H9 (cell line): ENCODE measurements at regions not wholly inside any gene's neighbourhood (a gene's known extent, or its start where the extent isn't known, plus 50 kb on each side); places are given as distances from the start of the nearest gene placed in this dataset.

Experiments
- DNase-seq: peaks from one replicate; pipeline ENCODE4 v3.0.0-alpha.2; 2017
- H2AFZ ChIP-seq: one replicate; pipeline ENCODE4 v1.6.1; 2013; ENCODE audit warnings: mild to moderate bottlenecking, low read length, control low read depth, moderate library complexity
- H2AK5ac ChIP-seq: 2 replicates; pipeline ENCODE4 v1.6.1; 2013; ENCODE audit warnings: low read length, control low read depth, mixed read lengths; ENCODE audit not compliant: insufficient read length
- H2BK120ac ChIP-seq: one replicate; pipeline ENCODE4 v1.6.1; 2013; ENCODE audit warnings: low read depth, mild to moderate bottlenecking, low read length, control low read depth, inconsistent platforms; ENCODE audit not compliant: poor library complexity, severe bottlenecking
- H2BK12ac ChIP-seq: 2 replicates; pipeline ENCODE4 v1.6.1; 2013; ENCODE audit warnings: low read length, control low read depth, mixed read lengths, low read depth; ENCODE audit not compliant: insufficient read length
- H2BK15ac ChIP-seq: 2 replicates; pipeline ENCODE4 v1.6.1; 2013; ENCODE audit warnings: low read depth, low read length, control low read depth
- H2BK20ac ChIP-seq: one replicate; pipeline ENCODE4 v1.6.1; 2013; ENCODE audit warnings: low read depth, mild to moderate bottlenecking, low read length, control low read depth, inconsistent platforms; ENCODE audit not compliant: poor library complexity, severe bottlenecking
- H2BK5ac ChIP-seq: 2 replicates; pipeline ENCODE4 v1.6.1; 2013; ENCODE audit warnings: low read length, control low read depth, mixed read lengths; ENCODE audit not compliant: insufficient read length
- H3K14ac ChIP-seq: 2 replicates; pipeline ENCODE4 v1.6.1; 2013; ENCODE audit warnings: low read length, control low read depth; ENCODE audit not compliant: insufficient read depth
- H3K18ac ChIP-seq: 2 replicates; pipeline ENCODE4 v1.6.1; 2013; ENCODE audit warnings: low read depth, mild to moderate bottlenecking, mixed read lengths, low read length, control low read depth; ENCODE audit not compliant: insufficient read length
- H3K23ac ChIP-seq: 2 replicates; pipeline ENCODE4 v1.6.1; 2013; ENCODE audit warnings: low read length, control low read depth, mixed read lengths, low read depth; ENCODE audit not compliant: insufficient read length
- H3K23me2 ChIP-seq: 2 replicates; pipeline ENCODE4 v1.6.1; 2013; ENCODE audit warnings: low read depth, mild to moderate bottlenecking, mixed read lengths, low read length, control low read depth; ENCODE audit not compliant: insufficient read length, poor library complexity, severe bottlenecking
- H3K27ac ChIP-seq: 2 replicates; pipeline ENCODE4 v1.5.1; 2013; ENCODE audit warnings: low read length, control low read depth, mixed read lengths, low read depth; ENCODE audit not compliant: insufficient read length
- H3K27me3 ChIP-seq: 2 replicates; pipeline ENCODE4 v1.6.1; 2013; ENCODE audit warnings: low read length, control low read depth, inconsistent platforms; ENCODE audit not compliant: insufficient read depth
- H3K4ac ChIP-seq: 2 replicates; pipeline ENCODE4 v1.6.1; 2013; ENCODE audit warnings: low read depth, mild to moderate bottlenecking, control low read depth, inconsistent platforms, low read length, moderate library complexity
- H3K4me1 ChIP-seq: 2 replicates; pipeline ENCODE4 v1.6.1; 2013; ENCODE audit warnings: low read length, control low read depth, inconsistent platforms; ENCODE audit not compliant: insufficient read depth
- H3K4me2 ChIP-seq: 2 replicates; pipeline ENCODE4 v1.6.1; 2013; ENCODE audit warnings: low read length, control low read depth, mixed read lengths; ENCODE audit not compliant: insufficient read length, insufficient read depth
- H3K56ac ChIP-seq: 2 replicates; pipeline ENCODE4 v1.6.1; 2013; ENCODE audit warnings: low read depth, mild to moderate bottlenecking, mixed read lengths, low read length, control low read depth; ENCODE audit not compliant: insufficient read length
- H3K79me1 ChIP-seq: 2 replicates; pipeline ENCODE4 v1.6.1; 2013; ENCODE audit warnings: low read depth, mild to moderate bottlenecking, moderate library complexity, low read length, control low read depth, inconsistent platforms; ENCODE audit not compliant: insufficient read depth, poor library complexity, severe bottlenecking
- H3K79me2 ChIP-seq: 2 replicates; pipeline ENCODE4 v1.6.1; 2013; ENCODE audit warnings: low read length, control low read depth, inconsistent platforms; ENCODE audit not compliant: insufficient read depth
- H3K9ac ChIP-seq: 2 replicates; pipeline ENCODE4 v1.6.1; 2013; ENCODE audit warnings: low read length, control low read depth, mixed read lengths; ENCODE audit not compliant: insufficient read length; ENCODE audit errors: extremely low read depth
- H3K9me3 ChIP-seq: one replicate; pipeline ENCODE4 v1.6.1; 2013; ENCODE audit warnings: low read depth, low read length, inconsistent platforms; ENCODE audit not compliant: control insufficient read depth
- H3T11ph ChIP-seq: one replicate; pipeline ENCODE4 v1.6.1; 2013; ENCODE audit warnings: mild to moderate bottlenecking, low read length, control low read depth, inconsistent platforms
- H4K20me1 ChIP-seq: one replicate; pipeline ENCODE4 v1.6.1; 2013; ENCODE audit not compliant: control insufficient read depth, insufficient read length, insufficient read depth
- H4K5ac ChIP-seq: 2 replicates; pipeline ENCODE4 v1.6.1; 2013; ENCODE audit warnings: low read depth, mild to moderate bottlenecking, mixed read lengths, low read length, control low read depth; ENCODE audit not compliant: insufficient read length
- H4K8ac ChIP-seq: replicated peaks from 2 replicates; pipeline ENCODE4 v1.6.1; 2013; ENCODE audit warnings: low read length, control low read depth, mixed read lengths, low read depth; ENCODE audit not compliant: insufficient read length
- H4K91ac ChIP-seq: 2 replicates; pipeline ENCODE4 v1.6.1; 2013; ENCODE audit warnings: low read depth, mild to moderate bottlenecking, moderate library complexity, mixed read lengths, low read length, control low read depth; ENCODE audit not compliant: insufficient read length
- H3K27ac Mint-ChIP-seq, 3 experiments: 2 replicates in 2 of 3; 3 replicates in 1 of 3; pipeline ENCODE4 v1.8.0; 2020 to 2021; ENCODE audit warnings: mixed read lengths in 3 of 3, mild to moderate bottlenecking in 1 of 3, moderate library complexity in 1 of 3
- H3K27me3 Mint-ChIP-seq: 2 replicates; pipeline ENCODE4 v1.8.0; 2021; ENCODE audit warnings: low read depth, mild to moderate bottlenecking, moderate library complexity, mixed read lengths
- H3K36me3 Mint-ChIP-seq, 3 experiments: 2 replicates in 2 of 3; 3 replicates in 1 of 3; pipeline ENCODE4 v1.8.0; 2020 to 2021; ENCODE audit warnings: low read depth in 3 of 3, mixed read lengths in 3 of 3; ENCODE audit not compliant: insufficient read depth in 1 of 3
- H3K4me1 Mint-ChIP-seq, 2 experiments: 2 replicates each; pipeline ENCODE4 v1.8.0; 2020; ENCODE audit warnings: mixed read lengths in 2 of 2
- H3K4me3 Mint-ChIP-seq, 2 experiments: 2 replicates in 1 of 2; 3 replicates in 1 of 2; pipeline ENCODE4 v1.8.0; 2020 to 2021; ENCODE audit warnings: mild to moderate bottlenecking in 2 of 2, mixed read lengths in 2 of 2, moderate library complexity in 1 of 2
- H3K9me3 Mint-ChIP-seq, 2 experiments: 2 replicates in 1 of 2; 3 replicates in 1 of 2; pipeline ENCODE4 v1.8.0; 2020; ENCODE audit warnings: mild to moderate bottlenecking in 2 of 2, mixed read lengths in 2 of 2, moderate library complexity in 1 of 2
- WGBS: extraction: QIAGEN DNeasy Blood & Tissue Kit; methylation state at CpG from one replicate; pipeline ENCODE4 v1.1.7; 2013; ENCODE audit warnings: missing lambda C conversion rate, low lambda C conversion rate, mixed read lengths; ENCODE audit not compliant: insufficient read length; ENCODE audit errors: extremely low coverage; 5-methylcytosine and 5-hydroxymethylcytosine counted together
- TF ChIP-seq, protein P1 (sequence below): fragments of 200-600 bp; sonication (generic); conservative IDR thresholded peaks from 3 replicates; pipeline ENCODE4 v1.8.0; 2021; ENCODE audit warnings: antibody characterized with exemption, mild to moderate bottlenecking

DNA sequence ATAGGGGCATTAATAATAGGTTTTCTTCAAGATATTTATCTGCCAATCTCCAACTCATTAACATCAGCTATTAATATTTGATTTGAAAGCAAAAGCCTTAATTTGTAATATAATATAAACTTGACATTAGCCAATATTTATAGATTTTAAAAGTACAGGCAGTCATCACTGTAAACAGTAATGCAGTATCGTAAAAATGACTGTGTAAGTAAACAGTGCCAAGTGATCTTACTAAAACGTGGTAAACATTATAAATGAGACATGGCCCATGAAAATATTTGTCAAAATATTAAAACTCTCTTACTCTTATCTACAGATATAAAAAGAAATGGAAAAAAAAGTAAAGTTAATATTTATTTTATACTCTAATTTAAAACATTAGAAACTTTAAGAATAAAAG, 101.6 kb upstream of the EPHA6 start:
- H2BK120ac ChIP-seq: no peak overlapping the region
- H4K91ac ChIP-seq: no peak overlapping the region
- no peak overlapping the region for H3K27ac ChIP-seq
- H3K36me3 Mint-ChIP-seq: peaks cover 0 to 2% (median 0%) of the 10 kb centered on the region in 3 experiments; a peak in 1 of 7 replicates
- no peak overlapping the region for H2BK15ac ChIP-seq
- H3K27me3 Mint-ChIP-seq: no peaks in the 10 kb centered on the region
- H3K18ac ChIP-seq: no peak overlapping the region
- H2AFZ ChIP-seq: no peak overlapping the region
- H3K27ac Mint-ChIP-seq: no peak overlapping the region
- no peak overlapping the region for H4K5ac ChIP-seq
- no peak overlapping the region for H3K23ac ChIP-seq
- no peaks in the 10 kb centered on the region for H3K9me3 ChIP-seq
- H3K4me1 ChIP-seq: no peaks in the 10 kb centered on the region
- no peak overlapping the region for H2BK20ac ChIP-seq
- no peak overlapping the region for H2AK5ac ChIP-seq
- no peaks in the 10 kb centered on the region for H3K27me3 ChIP-seq
- no peak overlapping the region for H3K9ac ChIP-seq
- H3T11ph ChIP-seq: no peak overlapping the region
- H3K4ac ChIP-seq: no peak overlapping the region
- H3K23me2 ChIP-seq: no peaks in the 10 kb centered on the region
- WGBS: no CpG with 5 or more reads among the region's 2 CpGs
- TF ChIP-seq, protein P1, sequence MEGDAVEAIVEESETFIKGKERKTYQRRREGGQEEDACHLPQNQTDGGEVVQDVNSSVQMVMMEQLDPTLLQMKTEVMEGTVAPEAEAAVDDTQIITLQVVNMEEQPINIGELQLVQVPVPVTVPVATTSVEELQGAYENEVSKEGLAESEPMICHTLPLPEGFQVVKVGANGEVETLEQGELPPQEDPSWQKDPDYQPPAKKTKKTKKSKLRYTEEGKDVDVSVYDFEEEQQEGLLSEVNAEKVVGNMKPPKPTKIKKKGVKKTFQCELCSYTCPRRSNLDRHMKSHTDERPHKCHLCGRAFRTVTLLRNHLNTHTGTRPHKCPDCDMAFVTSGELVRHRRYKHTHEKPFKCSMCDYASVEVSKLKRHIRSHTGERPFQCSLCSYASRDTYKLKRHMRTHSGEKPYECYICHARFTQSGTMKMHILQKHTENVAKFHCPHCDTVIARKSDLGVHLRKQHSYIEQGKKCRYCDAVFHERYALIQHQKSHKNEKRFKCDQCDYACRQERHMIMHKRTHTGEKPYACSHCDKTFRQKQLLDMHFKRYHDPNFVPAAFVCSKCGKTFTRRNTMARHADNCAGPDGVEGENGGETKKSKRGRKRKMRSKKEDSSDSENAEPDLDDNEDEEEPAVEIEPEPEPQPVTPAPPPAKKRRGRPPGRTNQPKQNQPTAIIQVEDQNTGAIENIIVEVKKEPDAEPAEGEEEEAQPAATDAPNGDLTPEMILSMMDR: no peak
- H3K9me3 Mint-ChIP-seq: peaks cover 0 to 3% of the 10 kb centered on the region in 2 experiments; a peak in 1 of 5 replicates
- H3K4me2 ChIP-seq: no peak overlapping the region
- no peaks in the 10 kb centered on the region for H4K20me1 ChIP-seq
- H3K4me3 Mint-ChIP-seq: no peak overlapping the region
- no peaks in the 10 kb centered on the region for H3K4me1 Mint-ChIP-seq
- H3K79me2 ChIP-seq: no peaks in the 10 kb centered on the region
- DNase-seq: no peak
- no peak overlapping the region for H2BK12ac ChIP-seq
- H3K56ac ChIP-seq: no peak overlapping the region
- no peak overlapping the region for H2BK5ac ChIP-seq
- H3K79me1 ChIP-seq: no peaks in the 10 kb centered on the region
- no peak overlapping the region for H4K8ac ChIP-seq
- no peak overlapping the region for H3K14ac ChIP-seq
